Esophagus muscularis mucosa (tissue), 4 donors: ENCODE measurements at regions not wholly inside any gene's neighbourhood (a gene's known extent, or its start where the extent isn't known, plus 50 kb on each side); places are given as distances from the start of the nearest gene placed in this dataset.

ENCODE experiments used
- DNase-seq: peaks from one replicate; pipeline ENCODE4 v3.0.0-alpha.2; 2017; ENCODE audit errors: extremely low spot score
- H3K27ac ChIP-seq, 4 donors: fragments of 200-600 bp; sonication (generic); replicated peaks in 1 of 4; 1 replicate in 3 of 4; 2 replicates in 1 of 4; pipeline ENCODE4 v1.5.1; 2016 to 2019; ENCODE audit warnings: mild to moderate bottlenecking in 1 of 4
- H3K27me3 ChIP-seq, 4 donors: fragments of 200-600 bp; sonication (generic); one replicate each; pipeline versions ENCODE4 v1.5.1 to v1.6.0; 2016 to 2019
- H3K36me3 ChIP-seq, 4 donors: fragments of 200-600 bp; sonication (generic); one replicate each; pipeline ENCODE4 v1.5.1; 2016 to 2019
- H3K4me1 ChIP-seq, 4 donors: fragments of 200-600 bp; sonication (generic); one replicate each; pipeline ENCODE4 v1.5.1; 2016 to 2019
- H3K4me3 ChIP-seq, 4 donors: fragments of 200-600 bp; sonication (generic); 1 replicate in 2 of 4; 2 replicates in 2 of 4; pipeline ENCODE4 v1.5.1; 2016 to 2019; ENCODE audit warnings: mild to moderate bottlenecking in 4 of 4, moderate library complexity in 1 of 4
- H3K9me3 ChIP-seq, 4 donors: fragments of 200-600 bp; sonication (generic); 1 replicate in 3 of 4; 2 replicates in 1 of 4; pipeline ENCODE4 v1.5.1; 2016 to 2019
- CTCF ChIP-seq, 3 experiments: fragments of 200-600 bp in 2 of 3; fragments of 450-650 bp in 1 of 3; sonication (generic) in 2 of 3; IDR thresholded peaks; one replicate each; pipeline ENCODE4 v1.5.1; 2017 to 2019; ENCODE audit warnings: antibody characterized with exemption in 3 of 3, mild to moderate bottlenecking in 2 of 3, moderate library complexity in 1 of 3
- EP300 ChIP-seq: sonication (generic); formaldehyde crosslinking; IDR thresholded peaks from one replicate; pipeline ENCODE4 v1.6.1; 2017; ENCODE audit warnings: antibody characterized with exemption
- POLR2A ChIP-seq: fragments of 450-650 bp; IDR thresholded peaks from one replicate; pipeline ENCODE4 v1.6.1; 2017; ENCODE audit warnings: antibody characterized with exemption, moderate library complexity, mild to moderate bottlenecking, low read depth
- POLR2AphosphoS5 ChIP-seq, 2 donors: sonication (generic); formaldehyde crosslinking; IDR thresholded peaks; one replicate each; pipeline ENCODE4 v1.6.1; 2017; ENCODE audit warnings: antibody characterized with exemption in 2 of 2
- WGBS: methylation state at CpG from one replicate; pipeline ENCODE4 v1.1.5; 2018; 5-methylcytosine and 5-hydroxymethylcytosine counted together
- intact Hi-C: fragments of 100-400 bp; cut with DNase I; formaldehyde crosslinking; loops from one replicate; pipeline ENCODE4 v1.15.1; 2023

GRCh38 chr19:21611659-21612402 is 106.4 kb downstream of the ZNF429 start:
- H3K27ac ChIP-seq, result no peak overlapping the region
- intact Hi-C loops, result no loop called here
- H3K4me3 ChIP-seq, result no peak overlapping the region
- no peaks in the 10 kb centered on the region for H3K36me3 ChIP-seq
- WGBS, result 36% methylated on average over 4 of the region's 4 CpGs
- H3K4me1 ChIP-seq, result peaks cover 0 to 15% (median 13%) of the 10 kb centered on the region in 4 donors
- H3K9me3 ChIP-seq, result no peaks in the 10 kb centered on the region
- TF ChIP-seq EP300 (no peak), POLR2A (no peak), POLR2AphosphoS5 (IDR thresholded peaks at IDR 0.05) (no peak), CTCF (IDR thresholded peaks at IDR 0.05) (no peak)
- DNase-seq, result no peak
- H3K27me3 ChIP-seq, result no peaks in the 10 kb centered on the region

- Histone ChIP-seq H3K4me1 (peaks cover 0 to 15% (median 13%) of the 10 kb centered on the region in 4 donors), H3K27ac (no peak overlapping the region), H3K36me3 (no peaks in the 10 kb centered on the region), H3K9me3 (no peaks in the 10 kb centered on the region), H3K4me3 (no peak overlapping the region), H3K27me3 (no peaks in the 10 kb centered on the region)
- DNase-seq, result no peak
- 63% methylated on average over 1 of the region's 1 CpG for WGBS
- intact Hi-C loops, result no loop called here
- TF ChIP-seq POLR2A, result no peak
- no peak for TF ChIP-seq EP300
- TF ChIP-seq POLR2AphosphoS5 (IDR thresholded peaks at IDR 0.05), result no peak
- no peak for TF ChIP-seq CTCF (IDR thresholded peaks at IDR 0.05)
Observed at GRCh38 chr19:21610787-21611186, 105.4 kb downstream of the ZNF429 start.

GRCh38 chr19:21610341-21610740 is 104.9 kb downstream of the ZNF429 start:
- no peak for DNase-seq
- Histone ChIP-seq H3K27ac (no peak overlapping the region), H3K36me3 (no peaks in the 10 kb centered on the region), H3K4me1 (peaks cover under 1 to 18% (median 15%) of the 10 kb centered on the region in 4 donors), H3K27me3 (no peaks in the 10 kb centered on the region), H3K9me3 (no peaks in the 10 kb centered on the region), H3K4me3 (no peak overlapping the region)
- 28% methylated on average over 3 of the region's 3 CpGs for WGBS
- intact Hi-C loops, result no loop called here
- TF ChIP-seq POLR2A (no peak), CTCF (IDR thresholded peaks at IDR 0.05) (no peak), EP300 (no peak), POLR2AphosphoS5 (IDR thresholded peaks at IDR 0.05) (no peak)

- peaks cover 12 to 31% (median 30%) of the 10 kb centered on the region in 4 donors for H3K4me1 ChIP-seq
- intact Hi-C loops, result loop anchor here (10.0 kb wide), 1 partner anchor 104 kb away; the partner anchor contains the start of gene ZNF429
- 56% methylated on average over 2 of the region's 2 CpGs for WGBS
Observed at GRCh38 chr19:21608571-21608970, 103.2 kb downstream of the ZNF429 start.

More at GRCh38 chr19:21608571-21608970, 103.2 kb downstream of the ZNF429 start:
- Histone ChIP-seq H3K9me3 (no peaks in the 10 kb centered on the region), H3K4me3 (no peak overlapping the region), H3K36me3 (no peaks in the 10 kb centered on the region), H3K27me3 (no peaks in the 10 kb centered on the region), H3K27ac (no peak overlapping the region)
- TF ChIP-seq POLR2AphosphoS5 (IDR thresholded peaks at IDR 0.05), result no peak
- no peak for TF ChIP-seq EP300
- TF ChIP-seq CTCF (IDR thresholded peaks at IDR 0.05), result no peak
- no peak for TF ChIP-seq POLR2A
- no peak for DNase-seq
